Femur (tissue), 1 donor: ENCODE measurements at regions not wholly inside any gene's neighbourhood (a gene's known extent, or its start where the extent isn't known, plus 50 kb on each side); places are given as distances from the start of the nearest gene placed in this dataset.
"Not testable (repeated sequence)": the region's sequence is repeated elsewhere in the genome, so short reads cannot be mapped to it uniquely, and the experiment has no call there.

Experiments used
- DNase-seq: peaks from one replicate; pipeline ENCODE4 v3.0.0-alpha.2; 2017

DNA sequence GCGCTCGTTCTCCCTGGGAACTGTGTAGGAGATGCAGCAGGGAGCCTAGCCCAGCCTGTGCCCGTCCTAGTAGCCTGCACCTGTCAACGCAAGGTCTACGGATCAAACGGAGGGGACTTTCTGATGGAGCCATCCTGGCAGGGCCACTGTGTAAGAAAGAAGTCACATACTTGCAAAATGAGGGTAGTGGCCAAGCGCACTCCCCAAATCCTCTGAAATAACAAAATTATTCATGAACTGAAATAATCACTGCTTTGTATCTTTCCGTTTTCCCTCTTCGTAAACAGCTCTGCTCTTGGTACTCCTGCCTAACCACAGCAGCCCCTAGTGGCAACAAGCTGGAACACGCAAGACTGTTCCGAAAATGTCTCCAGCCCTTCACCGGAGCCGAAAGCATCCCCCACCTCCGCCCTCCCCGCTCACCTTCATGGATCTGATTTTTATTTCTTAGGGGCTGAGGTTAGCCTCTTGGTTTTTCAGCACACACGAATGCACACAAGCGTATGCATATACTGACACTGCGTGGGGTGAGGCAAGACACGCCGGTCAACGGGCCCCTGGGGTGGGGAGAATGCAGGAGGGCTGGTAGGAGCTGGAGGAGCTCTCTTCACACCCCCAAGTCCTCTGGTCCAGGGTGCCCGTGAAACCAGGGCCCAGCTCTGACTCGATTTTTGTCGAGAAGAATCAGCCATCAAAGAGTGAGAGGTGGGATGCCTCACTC is 100.8 kb downstream of the ABCC12 start:
- DNase-seq: peak; percentile 45

DNA sequence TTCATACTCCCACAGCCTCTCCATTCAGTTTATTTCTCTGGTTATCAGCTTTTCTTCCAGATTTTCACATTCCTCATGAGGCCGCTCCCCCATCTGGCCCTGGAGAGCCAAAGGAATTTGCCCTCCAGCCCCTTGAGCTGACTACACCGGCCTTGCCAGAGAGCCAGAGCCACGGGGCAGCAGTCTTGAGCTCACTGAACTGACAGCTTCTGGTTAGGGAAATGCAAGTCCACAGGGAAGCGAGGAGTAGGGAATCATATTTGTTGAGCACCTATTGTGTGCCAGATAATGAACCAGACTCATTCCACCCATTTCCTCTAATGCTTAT is 102.4 kb downstream of the ABCC12 start:
- no peak for DNase-seq

DNA sequence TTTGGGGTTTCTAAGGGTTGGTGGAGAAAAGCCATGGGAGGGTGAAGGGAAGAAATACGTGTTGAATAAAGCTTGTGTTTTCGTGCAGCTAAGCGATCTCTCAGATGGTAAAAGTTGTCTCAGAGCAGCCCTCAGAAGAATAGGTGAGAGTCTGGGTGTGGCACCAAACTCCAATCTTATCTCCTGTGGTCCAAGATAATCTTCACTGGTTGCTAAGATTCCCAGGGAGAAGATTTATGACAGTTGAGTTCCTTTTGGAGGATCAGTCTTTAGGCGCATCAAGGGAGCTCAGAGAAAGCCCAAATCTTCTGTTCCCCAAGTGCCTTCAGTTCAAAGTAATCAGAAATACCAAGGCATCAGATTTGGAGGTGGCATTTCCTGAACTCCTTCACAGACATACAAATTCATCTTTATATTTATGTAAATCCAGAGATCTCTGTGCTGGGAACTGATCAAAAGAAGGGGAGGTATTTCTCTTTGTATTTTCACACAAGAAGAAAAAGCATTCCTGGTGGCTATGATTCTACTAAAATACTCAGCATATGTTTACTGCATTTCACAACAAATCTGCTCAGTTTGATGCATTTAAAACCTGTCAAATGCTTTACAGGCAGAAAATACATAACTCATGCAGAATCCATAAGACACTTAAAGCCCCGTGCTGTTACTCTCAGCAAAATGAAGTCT is 102.9 kb downstream of the ABCC12 start:
- DNase-seq: no peak

DNA sequence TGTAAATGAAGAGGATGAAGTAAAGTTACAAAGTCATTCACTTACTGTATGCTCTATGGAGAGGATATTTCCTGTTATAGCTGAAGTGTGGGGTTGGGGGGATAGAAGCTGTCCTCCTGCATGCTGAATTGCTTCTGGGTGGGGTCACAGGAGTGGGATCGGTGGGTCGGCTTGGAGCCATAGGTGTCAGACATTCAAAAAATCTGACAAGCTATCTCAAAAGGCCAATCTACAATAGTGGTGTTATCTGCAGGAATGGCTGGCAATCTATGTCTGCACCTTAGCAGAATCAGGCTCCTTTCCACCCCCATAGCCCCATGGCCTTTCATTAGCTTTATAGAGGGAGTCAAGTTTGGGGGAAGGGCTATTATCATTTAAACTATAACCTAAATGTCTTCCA is 104.9 kb downstream of the ABCC12 start:
- no peak for DNase-seq

DNA sequence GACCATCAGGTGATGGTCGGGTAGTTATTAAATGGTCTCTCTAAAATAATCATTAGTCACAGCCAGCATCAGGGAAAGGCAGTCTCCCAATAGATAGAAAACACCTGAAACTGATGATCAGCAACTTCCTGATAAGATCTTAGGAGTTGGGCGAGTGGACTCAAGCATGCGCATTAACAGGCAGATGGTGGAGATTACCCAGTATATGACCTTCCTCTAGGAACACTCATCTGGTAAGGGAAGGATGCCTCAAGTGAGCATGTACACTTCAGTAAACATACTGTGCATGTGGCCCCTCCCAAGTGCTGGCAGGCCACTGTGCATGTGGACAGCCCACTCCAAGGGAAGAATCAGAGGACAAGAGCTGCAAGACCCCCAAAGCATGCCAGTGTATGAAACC is 105.9 kb downstream of the ABCC12 start:
- DNase-seq: no peak

DNA sequence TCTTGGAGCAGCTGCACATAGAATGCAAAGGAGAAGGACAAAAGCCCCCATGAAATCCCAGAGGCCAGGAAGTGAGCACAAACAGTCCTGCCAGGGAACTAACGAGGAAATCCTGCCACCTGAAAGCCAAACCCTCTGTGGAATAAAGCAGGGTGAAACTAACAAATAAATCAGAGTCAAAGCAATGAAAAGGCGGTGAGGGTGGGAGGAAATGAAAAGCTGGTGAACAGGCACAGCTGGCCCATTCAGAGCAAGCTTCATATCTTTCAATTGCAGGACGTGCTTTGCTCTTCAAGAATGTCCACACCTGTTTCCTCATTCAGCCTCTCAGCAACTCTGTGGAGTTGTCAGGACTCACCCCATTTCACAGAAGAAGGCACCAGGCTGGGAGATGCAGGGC is 108.1 kb downstream of the ABCC12 start:
- DNase-seq: no peak

DNA sequence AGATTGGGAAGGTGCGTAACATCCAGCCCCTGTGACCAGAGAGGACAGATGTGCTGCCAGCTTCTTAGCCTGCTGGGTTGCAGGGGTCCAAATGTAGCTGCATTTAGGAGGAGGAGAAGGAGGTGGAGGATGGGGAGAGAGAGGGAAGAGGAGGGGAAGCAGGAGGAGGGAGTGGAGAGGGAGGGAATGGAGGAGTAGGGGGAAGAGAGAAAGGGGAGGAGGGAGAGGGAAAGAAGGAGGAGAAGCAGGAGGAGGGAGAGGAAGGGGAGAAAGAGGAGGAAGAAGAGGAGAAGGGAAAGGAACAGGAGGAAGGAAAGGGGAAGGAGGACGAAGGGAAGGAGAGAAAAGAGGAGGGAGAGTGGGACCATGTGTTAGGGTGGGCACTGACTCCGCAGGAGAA is 108.6 kb downstream of the ABCC12 start:
- DNase-seq: no peak

DNA sequence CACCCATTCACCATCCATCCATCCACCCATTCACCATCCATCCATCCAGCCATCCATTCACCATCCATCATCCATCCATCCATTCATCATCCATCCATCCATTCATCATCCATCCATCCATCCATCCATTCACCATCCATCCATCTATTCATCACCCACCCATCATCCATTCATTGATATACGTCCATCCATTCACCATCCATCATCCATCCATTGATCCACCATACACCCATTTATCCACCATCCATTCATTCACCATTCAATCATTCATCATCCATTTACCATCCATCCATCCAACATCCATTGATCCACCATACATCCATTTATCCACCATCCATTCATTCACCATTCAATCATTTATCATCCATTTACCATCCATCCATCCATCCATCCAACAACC is 111.7 kb downstream of the ABCC12 start:
- no peak for DNase-seq

DNA sequence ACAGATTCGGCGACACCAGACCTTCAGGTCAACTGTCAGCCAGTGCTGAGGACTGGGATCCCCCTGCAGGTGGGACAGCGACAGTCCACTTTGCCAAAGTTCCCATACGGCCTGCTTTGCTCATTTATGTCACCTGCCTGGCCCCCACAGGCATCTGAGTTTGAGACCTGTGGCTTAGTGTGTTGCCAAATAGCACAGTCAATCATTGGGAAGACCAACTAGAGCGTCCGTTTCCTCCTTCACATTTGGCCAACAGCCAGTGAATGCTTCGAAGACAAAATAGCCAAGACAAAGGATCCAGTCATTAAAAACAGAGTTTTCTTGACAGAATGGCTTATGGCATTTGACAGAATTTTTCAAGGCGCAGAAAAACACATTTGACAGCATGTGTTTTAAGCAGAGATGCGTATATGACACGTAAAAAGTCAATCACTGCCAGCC is 113.8 kb downstream of the ABCC12 start:
- DNase-seq: no peak

DNA sequence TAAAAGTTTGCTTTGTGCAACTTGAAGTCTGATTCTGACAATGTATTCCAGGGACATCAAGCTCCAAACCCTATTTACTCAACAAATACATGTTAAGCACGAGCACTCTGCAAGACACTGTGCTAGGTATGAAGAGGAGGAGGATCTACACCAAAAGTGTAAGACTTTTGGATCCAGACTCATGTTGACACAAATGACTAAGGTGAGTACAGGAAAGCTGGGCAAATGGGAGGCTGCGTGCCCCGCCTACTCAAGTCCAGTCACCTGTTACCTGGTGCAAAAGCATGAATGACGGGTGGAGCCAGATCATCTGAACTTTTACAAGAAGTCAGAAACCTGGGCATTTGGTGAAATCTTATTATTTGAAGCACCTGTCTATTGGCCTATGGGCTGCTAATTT is 120.7 kb downstream of the ABCC12 start:
- no peak for DNase-seq

DNA sequence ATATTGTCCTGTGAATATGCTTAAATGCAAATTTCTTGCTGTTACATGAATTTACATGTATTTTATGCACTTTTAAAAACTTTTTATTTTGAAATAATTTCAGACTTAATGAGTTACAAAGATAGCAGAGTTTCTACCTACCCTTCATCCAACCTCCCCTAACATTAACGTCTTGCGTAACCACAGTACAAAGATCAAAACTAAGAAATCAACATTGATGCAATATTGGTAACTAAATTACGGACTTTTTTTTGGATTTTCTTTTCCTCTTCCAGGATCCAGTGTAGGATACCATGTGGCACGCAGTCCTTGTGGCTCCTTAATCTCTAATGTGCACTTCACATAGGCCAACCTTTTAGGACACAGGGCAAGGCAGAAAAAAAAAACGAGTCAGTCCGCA is 124.9 kb downstream of the ABCC12 start:
- no peak for DNase-seq

DNA sequence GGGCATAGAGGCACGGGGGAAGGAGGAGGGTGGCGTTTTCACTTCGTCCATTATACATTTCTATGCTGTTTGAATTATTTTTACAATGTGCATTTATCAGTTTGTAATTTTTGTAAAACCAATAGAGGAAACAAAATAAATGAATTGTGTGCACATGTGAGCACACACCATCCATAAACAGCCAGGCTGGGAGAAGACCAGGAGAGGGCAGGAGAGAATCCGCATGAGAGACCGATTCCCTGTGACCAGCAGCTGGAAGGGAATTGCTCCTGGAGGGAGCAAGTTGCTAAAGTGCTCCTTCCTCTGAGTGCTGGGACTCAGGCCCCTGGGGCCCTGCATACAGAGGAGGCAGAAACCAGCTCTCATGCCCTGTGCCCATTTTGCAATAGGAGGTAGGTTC is 126.0 kb downstream of the ABCC12 start:
- no peak for DNase-seq

DNA sequence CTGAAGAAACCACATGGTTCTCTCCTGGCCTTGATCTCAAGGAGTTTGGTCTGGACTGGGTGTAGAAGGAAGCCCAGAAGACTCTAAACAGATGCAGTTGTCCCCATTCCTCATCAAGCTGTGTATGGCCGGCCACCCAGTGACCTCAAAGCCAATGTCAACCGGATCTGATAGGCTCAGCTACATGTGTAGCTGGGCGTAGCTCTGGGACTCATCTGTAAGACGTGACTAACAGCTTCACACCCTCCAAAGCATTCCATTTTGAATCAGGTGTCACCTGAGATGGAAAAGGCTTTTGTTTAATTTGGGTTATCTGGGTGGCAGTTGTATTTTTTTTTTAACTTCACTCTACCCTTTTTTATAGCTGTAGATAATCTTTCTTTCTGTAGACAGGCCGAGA is 130.4 kb downstream of the ABCC12 start:
- no peak for DNase-seq

DNA sequence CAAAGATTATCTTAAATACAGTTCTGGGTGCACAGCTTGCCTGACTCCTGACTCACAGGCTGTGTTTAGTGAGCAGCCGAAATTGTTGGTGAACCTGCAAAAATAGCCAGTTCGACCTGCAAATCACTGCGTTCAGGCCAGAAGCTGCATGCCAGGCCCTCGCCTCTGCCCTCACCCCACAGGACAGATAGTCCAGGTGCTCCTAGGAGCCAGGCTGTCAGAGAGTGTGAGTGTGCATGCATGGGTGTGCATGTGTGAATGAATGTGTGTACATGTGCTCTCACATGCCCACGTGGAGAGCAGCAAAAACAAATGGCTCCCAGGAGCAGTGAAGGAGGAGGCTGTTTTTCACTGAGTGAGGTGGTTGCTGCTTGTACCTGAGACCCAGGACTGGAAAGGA is 131.8 kb downstream of the ABCC12 start:
- DNase-seq: no peak

DNA sequence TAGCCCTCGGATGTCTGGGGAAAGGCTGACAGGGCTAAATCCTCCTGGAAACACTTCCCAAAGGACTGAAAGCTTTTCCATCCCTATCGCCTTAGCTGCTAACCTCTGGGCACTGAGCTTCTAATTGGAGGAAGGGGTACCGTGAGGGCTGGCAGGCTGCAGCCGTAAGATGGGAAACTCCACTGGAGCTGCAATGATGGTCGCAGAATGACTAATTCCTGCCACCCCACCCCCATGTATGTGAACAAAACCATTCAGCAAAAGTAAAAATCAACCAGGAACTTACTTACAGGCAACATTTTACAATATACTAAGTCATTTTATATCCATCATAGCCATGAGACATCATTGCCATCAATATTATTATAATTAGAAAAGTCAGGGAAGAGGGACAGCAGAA is 133.3 kb downstream of the ABCC12 start:
- DNase-seq: no peak

DNA sequence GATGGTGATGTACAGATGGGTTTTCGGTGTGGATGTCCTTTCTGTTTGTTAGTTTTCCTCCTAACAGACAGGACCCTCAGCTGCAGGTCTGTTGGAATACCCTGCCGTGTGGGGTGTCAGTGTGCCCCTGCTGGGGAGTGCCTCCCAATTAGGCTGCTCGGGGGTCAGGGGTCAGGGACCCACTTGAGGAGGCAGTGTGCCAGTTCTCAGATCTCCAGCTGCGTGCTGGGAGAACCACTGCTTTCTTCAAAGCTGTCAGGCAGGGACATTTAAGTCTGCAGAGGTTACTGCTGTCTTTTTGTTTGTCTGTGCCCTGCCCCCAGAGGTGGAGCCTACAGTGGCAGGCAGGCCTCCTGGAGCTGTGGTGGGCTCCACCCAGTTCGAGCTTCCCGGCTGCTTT is 135.2 kb downstream of the ABCC12 start:
- DNase-seq: not testable (repeated sequence)

DNA sequence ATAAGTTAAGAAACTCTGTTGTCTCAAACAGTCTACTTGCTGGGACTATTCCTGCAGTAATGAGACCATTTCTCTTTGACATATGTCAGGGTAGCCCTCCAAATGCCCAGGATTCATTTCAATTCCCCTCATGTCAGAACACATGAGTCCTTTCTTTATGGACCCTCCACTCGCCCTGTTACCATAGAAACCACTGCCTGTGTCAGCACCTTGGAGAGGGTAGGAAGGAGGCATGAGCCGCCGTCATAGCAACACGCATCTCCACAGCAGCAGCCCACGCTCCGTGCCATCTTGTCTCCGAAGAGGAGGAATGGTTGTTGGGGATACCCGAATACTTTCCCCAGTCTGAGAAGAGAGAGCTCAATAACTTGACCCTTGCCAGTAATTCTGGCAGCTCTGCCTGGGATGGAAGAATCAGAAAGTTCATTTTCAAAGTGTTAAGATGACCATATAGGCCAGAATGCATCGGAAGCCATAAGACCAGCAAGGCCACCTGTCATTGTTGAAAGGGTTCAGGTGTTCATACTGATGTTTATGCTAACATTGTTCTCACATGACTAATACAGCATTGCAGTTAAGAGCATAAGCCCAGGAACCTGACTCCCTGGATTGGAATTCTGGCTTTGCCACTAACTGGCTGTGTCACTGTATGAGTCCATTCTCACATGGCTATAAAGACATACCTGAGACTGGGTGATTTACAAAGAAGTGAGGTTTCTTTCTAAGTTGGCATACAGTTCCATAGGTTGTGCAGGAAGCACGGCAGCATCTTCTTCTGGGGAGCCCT is 141.3 kb downstream of the ABCC12 start:
- DNase-seq: no peak

DNA sequence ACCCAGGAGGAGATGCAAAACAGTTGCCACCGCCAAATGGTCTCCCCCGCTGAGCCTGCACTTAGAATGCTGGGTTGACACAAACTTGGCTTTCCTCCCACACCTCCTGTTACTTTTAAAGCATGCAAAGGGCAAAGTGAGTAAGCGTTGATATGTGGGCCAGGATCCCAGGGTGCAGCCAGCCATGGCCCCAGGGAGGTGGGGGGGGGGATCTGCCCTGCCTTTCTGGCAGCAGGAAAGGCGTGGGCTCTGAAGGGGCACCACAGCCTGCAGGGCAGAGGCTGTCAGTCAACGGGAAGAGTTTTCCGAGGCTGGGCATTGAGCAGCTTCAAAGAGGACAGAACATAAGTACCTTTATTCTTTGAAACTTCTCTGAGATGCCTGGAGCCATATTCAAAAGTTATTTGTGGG is 142.3 kb downstream of the ABCC12 start:
- no peak for DNase-seq

DNA sequence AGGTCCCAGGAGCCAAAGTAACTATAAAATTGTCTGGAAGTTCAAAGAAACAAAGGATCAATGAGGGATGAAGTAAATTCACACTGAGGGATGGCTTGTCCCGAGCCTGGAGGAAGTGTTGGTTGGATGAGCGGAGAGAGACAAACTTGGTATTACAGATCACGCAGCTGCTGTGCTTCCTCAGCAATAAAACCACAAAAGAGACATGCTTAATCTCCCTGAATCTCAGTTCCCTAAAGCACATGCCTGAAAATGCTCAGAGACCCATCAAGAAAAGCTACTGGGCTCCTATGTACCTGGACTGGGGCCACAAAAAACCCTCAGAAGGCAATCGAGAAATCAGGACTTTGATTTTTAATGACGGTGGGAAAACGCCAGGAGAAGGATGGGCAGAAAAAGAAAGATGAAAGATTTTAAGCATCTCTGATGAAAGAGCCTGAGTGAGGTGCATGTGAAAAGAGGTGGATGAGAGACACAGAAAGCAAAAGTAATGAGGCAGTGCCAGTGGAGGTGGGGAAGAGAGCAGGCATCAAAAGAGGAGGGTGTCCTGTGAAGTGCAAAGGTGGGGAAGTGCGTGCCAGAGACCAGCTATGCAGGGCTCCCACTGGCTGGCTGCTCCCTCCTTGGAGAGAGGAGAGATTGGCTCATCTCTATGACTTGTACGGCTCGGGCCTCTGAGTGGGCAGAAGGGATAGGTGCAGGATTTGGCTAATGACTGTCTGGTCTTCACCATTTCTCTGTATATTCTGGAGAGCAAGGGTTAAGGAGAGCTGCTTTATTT is 143.7 kb downstream of the ABCC12 start:
- no peak for DNase-seq

DNA sequence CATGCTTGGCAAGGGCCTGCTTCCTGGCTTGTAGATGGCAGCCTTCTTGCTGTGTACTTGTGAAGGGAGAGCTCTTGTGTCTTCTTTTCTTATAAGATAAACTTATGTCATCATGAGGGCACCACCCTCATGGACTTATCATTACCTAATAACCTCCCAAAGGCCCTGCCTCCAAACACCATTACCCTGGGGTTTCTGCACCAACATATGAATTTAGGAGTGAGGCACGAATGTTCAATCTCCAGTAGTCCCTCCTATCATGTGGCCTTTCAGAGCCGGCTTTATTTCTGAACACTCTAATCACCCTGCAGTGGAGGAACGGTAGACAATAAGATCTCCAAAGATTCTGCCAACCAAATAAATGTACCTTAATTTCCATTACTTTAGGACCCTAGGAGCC is 144.3 kb downstream of the ABCC12 start:
- no peak for DNase-seq

DNA sequence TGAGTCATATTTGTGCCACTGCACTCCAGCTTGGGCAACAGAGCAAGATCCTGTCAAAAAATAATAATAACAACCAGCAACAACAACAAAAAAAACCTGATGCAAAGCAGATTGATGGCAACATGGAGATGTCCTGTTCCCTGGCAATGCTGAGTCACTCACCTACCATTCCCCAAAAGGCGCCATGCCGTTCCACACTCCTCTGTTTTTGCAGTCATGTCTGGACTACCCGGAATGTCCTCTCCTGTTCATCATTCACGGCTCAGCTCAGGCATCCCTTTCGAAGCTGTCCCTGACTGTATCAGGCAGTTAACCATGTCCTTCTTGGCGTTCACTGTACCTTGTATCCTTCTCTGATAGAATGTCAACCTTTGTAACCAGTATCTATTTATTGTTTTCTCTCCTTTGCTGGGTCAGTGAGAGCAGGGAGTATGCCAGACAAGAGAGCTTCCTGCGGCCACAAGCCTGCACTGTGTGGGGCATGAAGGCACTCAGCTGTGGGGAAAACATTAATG is 147.7 kb downstream of the ABCC12 start:
- no peak for DNase-seq

DNA sequence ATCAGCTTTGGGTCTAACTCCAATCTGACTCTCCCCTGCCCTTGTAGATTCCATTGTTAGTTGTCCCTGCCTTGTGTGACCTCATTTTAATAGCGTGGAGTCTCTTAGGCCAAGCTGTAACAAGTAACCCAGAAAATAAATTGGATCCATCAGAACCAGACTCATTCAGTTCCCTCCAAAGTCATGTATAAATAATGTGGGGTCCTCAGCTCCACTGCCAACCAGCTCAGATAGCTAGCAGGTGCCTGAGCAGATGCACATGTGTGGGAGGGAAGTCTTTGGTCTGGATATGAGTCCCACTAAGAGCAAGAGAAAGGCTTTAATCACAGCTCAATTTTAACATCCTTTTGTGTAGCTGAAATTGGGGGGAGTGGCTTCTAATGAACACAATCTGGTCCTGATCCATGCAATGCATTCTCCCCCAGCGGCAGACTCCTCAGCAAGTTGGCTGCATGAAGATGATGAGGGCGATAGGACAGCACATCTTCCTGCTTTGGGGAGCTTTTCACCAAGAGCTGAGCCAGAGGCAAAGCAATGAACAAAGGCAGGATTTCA is 151.6 kb downstream of the ABCC12 start:
- no peak for DNase-seq
